HL-60 (cell line): ENCODE measurements at regions not wholly inside any gene's neighbourhood (a gene's known extent, or its start where the extent isn't known, plus 50 kb on each side); places are given as distances from the start of the nearest gene placed in this dataset.

Source experiments
- DNase-seq, 2 experiments: peaks; one replicate each; pipeline ENCODE4 v3.0.0-alpha.2; 2010 to 2020; ENCODE audit warnings: low read depth in 1 of 2, low spot score in 1 of 2
- H3K27ac ChIP-seq: fragments of 250-450 bp; sonication (Bioruptor Pico); replicated peaks from 2 replicates; pipeline ENCODE4 v1.5.1; 2020; ENCODE audit warnings: mild to moderate bottlenecking, moderate library complexity
- H3K27me3 ChIP-seq: fragments of 250-450 bp; sonication (Bioruptor Pico); 2 replicates; pipeline ENCODE4 v1.5.1; 2021; ENCODE audit warnings: mild to moderate bottlenecking, moderate library complexity; ENCODE audit not compliant: insufficient read depth, poor library complexity, severe bottlenecking
- H3K4me3 ChIP-seq: replicated peaks from 2 replicates; pipeline ENCODE4 v1.5.1; 2011; ENCODE audit warnings: mild to moderate bottlenecking, control low read depth, low read length; ENCODE audit not compliant: insufficient read depth
- CTCF ChIP-seq: IDR thresholded peaks from one replicate; pipeline ENCODE4 v1.5.1; 2011; ENCODE audit warnings: low read length, control low read depth, inconsistent platforms; ENCODE audit not compliant: insufficient read depth
- GABPA ChIP-seq: IDR thresholded peaks from 2 replicates; pipeline ENCODE4 v1.6.1; 2012; ENCODE audit warnings: low read depth
- POLR2AphosphoS5 ChIP-seq: IDR thresholded peaks from 2 replicates; pipeline ENCODE4 v1.6.1; 2012; ENCODE audit warnings: low read depth
- REST ChIP-seq: IDR thresholded peaks from 2 replicates; pipeline ENCODE4 v1.6.1; 2012; ENCODE audit warnings: low read depth; ENCODE audit not compliant: insufficient replicate concordance
- SPI1 ChIP-seq: IDR thresholded peaks from 2 replicates; pipeline ENCODE4 v1.6.1; 2012; ENCODE audit warnings: low read depth, mild to moderate bottlenecking, borderline replicate concordance

- Histone ChIP-seq H3K4me3 (no peak overlapping the region), H3K27ac (no peak overlapping the region), H3K27me3 (no peaks in the 10 kb centered on the region)
- no peak for TF ChIP-seq POLR2AphosphoS5
- no peak for TF ChIP-seq SPI1
- no peak for TF ChIP-seq CTCF
- TF ChIP-seq GABPA: no peak
- no peak for TF ChIP-seq REST
- DNase-seq: no peak
Observed at GRCh38 chr5:166712447-166713185, 1578.8 kb upstream of the WWC1 start.

GRCh38 chr5:166713295-166713694 lies 1578.2 kb upstream of the WWC1 start:
- DNase-seq: no peak
- H3K27ac ChIP-seq: no peak overlapping the region
- no peak for TF ChIP-seq CTCF
- TF ChIP-seq SPI1: no peak
- TF ChIP-seq REST: no peak
- no peak for TF ChIP-seq POLR2AphosphoS5
- no peak for TF ChIP-seq GABPA

GRCh38 chr5:166716856-166717492 lies 1574.5 kb upstream of the WWC1 start:
- no peak for DNase-seq
- H3K27me3 ChIP-seq: no peaks in the 10 kb centered on the region
- TF ChIP-seq GABPA (no peak), POLR2AphosphoS5 (no peak), REST (no peak), CTCF (no peak), SPI1 (no peak)
- no peak overlapping the region for H3K27ac ChIP-seq
- H3K4me3 ChIP-seq: no peak overlapping the region

More at GRCh38 chr5:166713295-166713694, 1578.2 kb upstream of the WWC1 start:
- Histone ChIP-seq H3K4me3 (no peak overlapping the region), H3K27me3 (no peaks in the 10 kb centered on the region)
